Vagina (tissue), 2 donors: ENCODE measurements at regions not wholly inside any gene's neighbourhood (a gene's known extent, or its start where the extent isn't known, plus 50 kb on each side); places are given as distances from the start of the nearest gene placed in this dataset.

Experiments used
- CTCF ChIP-seq, 3 experiments: fragments of 450-650 bp in 2 of 3; fragments of 200-600 bp in 1 of 3; sonication (generic) in 1 of 3; IDR thresholded peaks; one replicate each; pipeline ENCODE4 v1.5.1; 2017 to 2019; ENCODE audit warnings: antibody characterized with exemption in 3 of 3, mild to moderate bottlenecking in 2 of 3, moderate library complexity in 2 of 3
- POLR2A ChIP-seq, 2 donors: fragments of 450-650 bp; IDR thresholded peaks; one replicate each; pipeline ENCODE4 v1.6.1; 2017; ENCODE audit warnings: antibody characterized with exemption in 2 of 2, mild to moderate bottlenecking in 2 of 2, moderate library complexity in 2 of 2
- POLR2AphosphoS5 ChIP-seq, 2 donors: sonication (generic); formaldehyde crosslinking; IDR thresholded peaks; one replicate each; pipeline ENCODE4 v1.9.0; 2017; ENCODE audit warnings: antibody characterized with exemption in 2 of 2, mild to moderate bottlenecking in 2 of 2, low read depth in 1 of 2; ENCODE audit not compliant: insufficient read depth in 1 of 2

DNA sequence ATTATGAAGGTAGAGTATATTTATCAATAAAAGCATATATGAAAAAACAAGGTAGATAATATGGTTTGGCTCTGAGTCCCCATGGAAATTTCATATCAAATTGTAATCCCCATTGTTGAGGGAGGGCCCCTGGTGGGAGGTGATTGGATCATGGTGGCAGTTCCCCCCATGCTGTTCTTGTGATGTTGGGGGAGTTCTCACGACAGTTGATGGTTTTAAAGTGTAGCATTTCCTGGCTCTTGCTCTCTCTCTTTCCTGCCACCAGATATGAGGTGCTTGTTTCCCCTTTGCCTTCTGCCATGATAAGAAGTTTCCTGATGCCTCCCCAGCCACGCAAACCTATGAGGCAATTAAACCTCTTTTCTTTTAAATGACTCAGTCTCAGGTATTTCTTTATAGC is 260.4 kb downstream of the PPARGC1A start:
- TF ChIP-seq CTCF (IDR thresholded peaks at IDR 0.05) (no peak), POLR2A (IDR thresholded peaks at IDR 0.05) (no peak), POLR2AphosphoS5 (IDR thresholded peaks at IDR 0.05; ENCODE audit: insufficient read depth in 1 of 2, low read depth in 1 of 2) (no peak)
